Lower leg skin (tissue), 4 donors: ENCODE measurements at regions not wholly inside any gene's neighbourhood (a gene's known extent, or its start where the extent isn't known, plus 50 kb on each side); places are given as distances from the start of the nearest gene placed in this dataset.

Experiments used
- DNase-seq, 2 donors: peaks; one replicate each; pipeline ENCODE4 v3.0.0-alpha.2; 2019; ENCODE audit warnings: low spot score in 2 of 2
- H3K4me3 ChIP-seq: fragments of 200-600 bp; sonication (generic); 2 replicates; pipeline ENCODE4 v1.5.1; 2017; ENCODE audit warnings: mild to moderate bottlenecking, low read depth; ENCODE audit not compliant: poor library complexity, severe bottlenecking
- CTCF ChIP-seq, 3 donors: fragments of 450-650 bp; IDR thresholded peaks; one replicate each; pipeline ENCODE4 v1.5.1; 2016; ENCODE audit warnings: antibody characterized with exemption in 3 of 3, mild to moderate bottlenecking in 3 of 3, moderate library complexity in 2 of 3
- POLR2A ChIP-seq, 2 donors: fragments of 450-650 bp; IDR thresholded peaks; one replicate each; pipeline ENCODE4 v1.6.1; 2016 to 2017; ENCODE audit warnings: antibody characterized with exemption in 2 of 2, mild to moderate bottlenecking in 1 of 2, moderate library complexity in 1 of 2
- WGBS, 2 donors: methylation state at CpG; one replicate each; pipeline ENCODE4 v1.1.5; 2018; 5-methylcytosine and 5-hydroxymethylcytosine counted together
- intact Hi-C: fragments of 100-400 bp; cut with DNase I; formaldehyde crosslinking; loops from one replicate; pipeline ENCODE4 v1.15.0; 2023; ENCODE audit warnings: low total_unique reads

GRCh38 chr16:73149334-73149733 is 101.4 kb upstream of the ZFHX3 start:
- intact Hi-C loops: no loop called here
- no peak overlapping the region for H3K4me3 ChIP-seq
- no peak for DNase-seq
- no peak for TF ChIP-seq POLR2A (IDR thresholded peaks at IDR 0.05)
- no peak for TF ChIP-seq CTCF (IDR thresholded peaks at IDR 0.05)
- WGBS, 2 donors: 67 to 76% methylated on average over 7 of the region's 7 CpGs

GRCh38 chr16:73147958-73148357 is 100.0 kb upstream of the ZFHX3 start:
- TF ChIP-seq CTCF (IDR thresholded peaks at IDR 0.05) (no peak), POLR2A (IDR thresholded peaks at IDR 0.05) (no peak)
- WGBS, 2 donors: 67 to 71% methylated on average over 3 of the region's 3 CpGs
- intact Hi-C loops: no loop called here
- no peak overlapping the region for H3K4me3 ChIP-seq
- no peak for DNase-seq

GRCh38 chr16:73145166-73145880 is 97.4 kb upstream of the ZFHX3 start:
- no peak overlapping the region for H3K4me3 ChIP-seq
- intact Hi-C loops: no loop called here
- no peak for DNase-seq
- TF ChIP-seq POLR2A (IDR thresholded peaks at IDR 0.05) (no peak), CTCF (IDR thresholded peaks at IDR 0.05) (no peak)
- 83 to 84% methylated on average over 9 to 10 of the region's 10 CpGs for whole genome bisulfite sequencing, 2 donors

GRCh38 chr16:73143576-73144422 is 95.9 kb upstream of the ZFHX3 start:
- WGBS, 2 donors: 35 to 37% methylated on average over 14 of the region's 14 CpGs
- intact Hi-C loops: no loop called here
- no peak overlapping the region for H3K4me3 ChIP-seq
- DNase-seq: no peak
- no peak for TF ChIP-seq POLR2A (IDR thresholded peaks at IDR 0.05)
- no peak for TF ChIP-seq CTCF (IDR thresholded peaks at IDR 0.05)

- intact Hi-C loops: no loop called here
- no peak overlapping the region for H3K4me3 ChIP-seq
- 71 to 73% methylated on average over 6 of the region's 6 CpGs for WGBS, 2 donors
- TF ChIP-seq POLR2A (IDR thresholded peaks at IDR 0.05) (no peak), CTCF (IDR thresholded peaks at IDR 0.05) (no peak)
- no peak for DNase-seq
Measured at GRCh38 chr16:73143002-73143401, 95.1 kb upstream of the ZFHX3 start.
